Lung (tissue), 11 donors: ENCODE measurements at regions not wholly inside any gene's neighbourhood (a gene's known extent, or its start where the extent isn't known, plus 50 kb on each side); places are given as distances from the start of the nearest gene placed in this dataset.

Source experiments
- ATAC-seq: fragments of 200-7000 bp; cut with Tn5 transposase; one replicate; pipeline ENCODE4 v1.9.1; 2020; ENCODE audit warnings: moderate number of reproducible peaks; ENCODE audit not compliant: insufficient read depth, low FRiP score
- DNase-seq, 3 donors: peaks; one replicate each; pipeline ENCODE4 v3.0.0-alpha.2; 2013 to 2017
- H3K27ac ChIP-seq, 2 donors: one replicate each; pipeline ENCODE4 v1.5.1; 2013; ENCODE audit warnings: mild to moderate bottlenecking in 2 of 2, moderate library complexity in 2 of 2, control low read depth in 1 of 2, inconsistent platforms in 1 of 2, low read depth in 1 of 2, low read length in 1 of 2
- H3K27me3 ChIP-seq, 3 donors: one replicate each; pipeline ENCODE4 v1.5.1; 2013; ENCODE audit warnings: low read length in 2 of 3; ENCODE audit not compliant: control insufficient read depth in 3 of 3, insufficient read depth in 3 of 3
- H3K36me3 ChIP-seq, 4 donors: one replicate each; pipeline ENCODE4 v1.5.1; 2013; ENCODE audit warnings: low read length in 4 of 4, mild to moderate bottlenecking in 1 of 4, moderate library complexity in 1 of 4; ENCODE audit not compliant: control insufficient read depth in 4 of 4, insufficient read depth in 4 of 4
- H3K4me1 ChIP-seq, 5 donors: one replicate each; pipeline ENCODE4 v1.5.1; 2013; ENCODE audit warnings: low read length in 5 of 5, mild to moderate bottlenecking in 2 of 5, moderate library complexity in 1 of 5; ENCODE audit not compliant: control insufficient read depth in 5 of 5, insufficient read depth in 5 of 5
- H3K4me3 ChIP-seq: one replicate; pipeline ENCODE4 v1.5.1; 2013; ENCODE audit warnings: mild to moderate bottlenecking, control low read depth, moderate library complexity
- H3K9ac ChIP-seq, 2 donors: one replicate each; pipeline ENCODE4 v1.5.1; 2013; ENCODE audit warnings: low read length in 2 of 2, control low read depth in 1 of 2; ENCODE audit not compliant: insufficient read depth in 1 of 2
- H3K9me3 ChIP-seq, 4 donors: one replicate each; pipeline ENCODE4 v1.5.1; 2013; ENCODE audit warnings: low read length in 3 of 4, mild to moderate bottlenecking in 1 of 4, moderate library complexity in 1 of 4; ENCODE audit not compliant: control insufficient read depth in 4 of 4, insufficient read depth in 3 of 4
- WGBS, 2 donors: extraction: QIAGEN DNeasy Blood & Tissue Kit; methylation state at CpG; one replicate each; pipeline ENCODE4 v1.1.7; 2013; 5-methylcytosine and 5-hydroxymethylcytosine counted together
- TF ChIP-seq, protein P1 (sequence below): IDR thresholded peaks from 2 replicates; pipeline ENCODE4 v1.5.1; 2012; ENCODE audit warnings: mild to moderate bottlenecking; ENCODE audit errors: control extremely low read depth, extremely low read depth
- donor health status: control.
- donor health status: control.
- donor health status: Bipolar disorder and iron deficiency.
- donor health status: healthy.
- donor health status: DM: yes; HTN: yes; CAD: no.

DNA sequence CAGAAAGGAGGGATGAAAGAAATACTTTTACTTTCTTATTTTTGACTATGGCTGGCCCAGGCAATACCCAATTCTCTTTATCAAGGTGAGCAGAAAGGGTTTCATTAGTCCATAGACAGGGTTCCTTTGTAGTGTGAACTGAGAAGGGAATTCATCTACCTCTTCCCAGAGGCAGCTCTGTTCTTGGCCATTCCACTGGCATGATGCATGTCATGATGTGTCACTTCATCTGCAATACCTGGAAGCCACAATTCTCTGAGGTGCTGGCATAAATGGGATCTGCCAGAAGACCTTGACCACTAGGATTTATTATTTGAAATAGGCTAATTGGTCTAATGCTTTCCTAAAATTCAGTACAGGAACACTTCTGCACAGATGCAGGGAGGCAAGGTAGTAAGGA lies 542.8 kb downstream of the RFC3 start:
- TF ChIP-seq, protein P1, sequence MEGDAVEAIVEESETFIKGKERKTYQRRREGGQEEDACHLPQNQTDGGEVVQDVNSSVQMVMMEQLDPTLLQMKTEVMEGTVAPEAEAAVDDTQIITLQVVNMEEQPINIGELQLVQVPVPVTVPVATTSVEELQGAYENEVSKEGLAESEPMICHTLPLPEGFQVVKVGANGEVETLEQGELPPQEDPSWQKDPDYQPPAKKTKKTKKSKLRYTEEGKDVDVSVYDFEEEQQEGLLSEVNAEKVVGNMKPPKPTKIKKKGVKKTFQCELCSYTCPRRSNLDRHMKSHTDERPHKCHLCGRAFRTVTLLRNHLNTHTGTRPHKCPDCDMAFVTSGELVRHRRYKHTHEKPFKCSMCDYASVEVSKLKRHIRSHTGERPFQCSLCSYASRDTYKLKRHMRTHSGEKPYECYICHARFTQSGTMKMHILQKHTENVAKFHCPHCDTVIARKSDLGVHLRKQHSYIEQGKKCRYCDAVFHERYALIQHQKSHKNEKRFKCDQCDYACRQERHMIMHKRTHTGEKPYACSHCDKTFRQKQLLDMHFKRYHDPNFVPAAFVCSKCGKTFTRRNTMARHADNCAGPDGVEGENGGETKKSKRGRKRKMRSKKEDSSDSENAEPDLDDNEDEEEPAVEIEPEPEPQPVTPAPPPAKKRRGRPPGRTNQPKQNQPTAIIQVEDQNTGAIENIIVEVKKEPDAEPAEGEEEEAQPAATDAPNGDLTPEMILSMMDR: no peak
- Histone ChIP-seq H3K27ac (no peak overlapping the region), H3K9ac (no peak overlapping the region), H3K27me3 (no peaks in the 10 kb centered on the region), H3K9me3 (no peaks in the 10 kb centered on the region), H3K36me3 (no peaks in the 10 kb centered on the region), H3K4me3 (no peak overlapping the region), H3K4me1 (peaks cover 0 to 2% (median 0%) of the 10 kb centered on the region in 5 donors)
- DNase-seq (no peak), ATAC-seq (no peak)

DNA sequence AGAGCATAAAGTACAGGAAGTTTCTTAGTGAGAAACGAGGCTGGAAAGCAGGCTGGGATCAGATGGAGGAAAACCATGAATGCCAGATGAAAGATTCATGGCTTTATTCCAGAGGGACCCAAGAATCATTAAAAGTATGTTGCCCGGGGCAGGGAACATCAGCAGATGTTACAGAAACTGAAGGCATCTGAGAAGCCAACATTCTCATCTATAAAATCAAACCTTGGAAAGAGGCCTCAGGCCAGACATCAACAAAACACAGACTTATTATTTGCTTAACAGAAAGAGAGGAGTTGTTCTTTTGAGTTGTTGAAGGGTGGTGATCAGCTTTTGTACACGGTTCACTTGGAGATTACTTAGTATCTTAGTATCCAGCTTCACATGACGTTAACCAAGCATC lies 543.6 kb downstream of the RFC3 start:
- Histone ChIP-seq H3K9me3 (peaks cover 0 to 2% (median 0%) of the 10 kb centered on the region in 4 donors), H3K27ac (no peak overlapping the region), H3K4me3 (no peak overlapping the region), H3K36me3 (no peaks in the 10 kb centered on the region), H3K9ac (no peak overlapping the region), H3K27me3 (no peaks in the 10 kb centered on the region), H3K4me1 (peaks cover 0 to 2% (median 0%) of the 10 kb centered on the region in 5 donors)
- no peak for DNase-seq
- TF ChIP-seq, protein P1: no peak
- WGBS, 2 donors: 64 to 66% methylated on average over 4 of the region's 4 CpGs
- no peak for ATAC-seq

DNA sequence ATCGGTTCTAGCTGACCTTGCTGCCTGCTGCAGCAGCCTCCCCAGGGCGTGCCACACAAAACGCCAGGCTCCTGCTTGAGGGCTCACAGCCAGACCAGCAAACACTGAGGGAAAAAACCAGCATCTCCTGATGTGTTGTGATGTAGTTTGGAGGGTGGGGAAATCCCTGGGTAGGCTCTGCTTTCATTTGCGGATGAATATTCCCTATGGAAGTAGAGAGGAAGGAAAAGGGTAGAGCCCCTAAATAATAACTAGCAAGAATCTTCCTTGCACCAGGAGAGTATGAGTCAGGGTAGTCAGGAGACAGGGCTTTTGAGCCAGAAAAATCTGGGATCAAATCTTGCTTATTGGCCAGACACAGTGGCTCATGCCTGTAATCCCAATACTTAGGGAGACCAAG lies 545.3 kb downstream of the RFC3 start:
- ATAC-seq (no peak), DNase-seq (no peak)
- Histone ChIP-seq H3K36me3 (no peaks in the 10 kb centered on the region), H3K9ac (no peak overlapping the region), H3K27ac (no peak overlapping the region), H3K4me3 (no peak overlapping the region), H3K27me3 (no peaks in the 10 kb centered on the region), H3K4me1 (no peaks in the 10 kb centered on the region), H3K9me3 (peaks cover 0 to 2% (median 0%) of the 10 kb centered on the region in 4 donors)
- 82 to 89% methylated on average over 4 of the region's 4 CpGs for WGBS, 2 donors
- TF ChIP-seq, protein P1: no peak

DNA sequence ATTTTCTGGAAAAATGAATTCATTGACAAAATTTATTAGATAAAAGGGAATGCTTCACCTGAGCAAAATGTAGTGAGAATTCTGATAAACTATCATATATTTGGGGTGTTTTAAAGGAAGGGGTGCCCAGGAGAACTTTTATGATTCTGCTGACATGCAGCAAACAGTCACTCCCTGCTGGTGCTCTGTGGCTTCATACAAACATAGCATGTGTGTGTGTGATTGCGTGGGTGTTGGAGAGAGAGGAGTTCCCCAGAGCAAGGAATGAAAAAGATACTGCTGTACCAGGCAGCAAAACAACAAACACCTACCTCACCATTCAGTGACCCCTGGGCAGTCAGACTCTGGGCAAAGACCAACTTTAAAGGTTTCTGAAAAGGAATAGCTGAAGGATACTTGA lies 546.7 kb downstream of the RFC3 start:
- Histone ChIP-seq H3K4me3 (no peak overlapping the region), H3K9ac (no peak overlapping the region), H3K36me3 (no peaks in the 10 kb centered on the region), H3K4me1 (no peaks in the 10 kb centered on the region), H3K27me3 (no peaks in the 10 kb centered on the region), H3K9me3 (peaks cover 0 to 2% (median 0%) of the 10 kb centered on the region in 4 donors), H3K27ac (no peak overlapping the region)
- no peak for ATAC-seq
- TF ChIP-seq, protein P1: no peak
- DNase-seq: no peak
- WGBS, 2 donors: 67 to 85% methylated on average over 1 of the region's 1 CpG
